Fibroblast of villous mesenchyme (primary cell): ENCODE measurements at regions not wholly inside any gene's neighbourhood (a gene's known extent, or its start where the extent isn't known, plus 50 kb on each side); places are given as distances from the start of the nearest gene placed in this dataset.

ENCODE experiments used
- DNase-seq: peaks from one replicate; pipeline ENCODE4 v3.0.0-alpha.2; 2010; ENCODE audit warnings: low read depth
- H3K4me3 ChIP-seq: 2 replicates; pipeline ENCODE4 v1.5.1; 2011; ENCODE audit warnings: low read depth, mild to moderate bottlenecking, low read length
- TF ChIP-seq, protein P1 (sequence below): IDR thresholded peaks from 2 replicates; pipeline ENCODE4 v1.5.1; 2012; ENCODE audit warnings: low read depth, mild to moderate bottlenecking, low read length; ENCODE audit not compliant: insufficient read depth

DNA sequence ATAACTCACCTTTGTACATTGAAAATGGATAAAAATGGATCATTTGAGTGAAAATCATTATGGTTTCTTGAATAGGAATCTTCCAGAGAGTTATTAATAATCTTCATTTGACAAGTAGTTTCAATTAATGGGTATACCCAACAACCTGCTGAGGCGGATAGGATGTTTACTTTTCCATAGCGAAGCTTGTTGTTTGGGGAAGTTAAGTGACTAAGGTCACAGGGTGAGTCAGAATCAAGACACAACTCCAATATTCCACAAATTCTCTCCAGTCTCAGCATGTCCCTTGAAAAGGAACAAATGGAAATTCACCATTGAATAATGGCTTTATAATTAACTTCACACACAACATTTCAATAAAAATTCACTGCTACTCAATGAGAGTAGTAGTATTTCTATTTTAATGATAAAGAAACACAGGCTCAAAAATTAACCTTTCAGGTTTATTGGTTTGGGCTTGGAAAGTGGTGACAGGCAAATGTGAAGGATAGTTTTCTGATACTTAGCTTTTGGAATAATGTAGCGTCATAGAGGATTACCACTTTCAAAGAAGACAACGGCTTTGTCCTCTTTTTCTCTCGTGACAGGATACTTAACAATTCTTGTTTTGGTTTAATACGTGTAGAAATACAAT, 211.3 kb downstream of the GPD2 start:
- no peak overlapping the region for H3K4me3 ChIP-seq
- no peak for DNase-seq
- TF ChIP-seq, protein P1, sequence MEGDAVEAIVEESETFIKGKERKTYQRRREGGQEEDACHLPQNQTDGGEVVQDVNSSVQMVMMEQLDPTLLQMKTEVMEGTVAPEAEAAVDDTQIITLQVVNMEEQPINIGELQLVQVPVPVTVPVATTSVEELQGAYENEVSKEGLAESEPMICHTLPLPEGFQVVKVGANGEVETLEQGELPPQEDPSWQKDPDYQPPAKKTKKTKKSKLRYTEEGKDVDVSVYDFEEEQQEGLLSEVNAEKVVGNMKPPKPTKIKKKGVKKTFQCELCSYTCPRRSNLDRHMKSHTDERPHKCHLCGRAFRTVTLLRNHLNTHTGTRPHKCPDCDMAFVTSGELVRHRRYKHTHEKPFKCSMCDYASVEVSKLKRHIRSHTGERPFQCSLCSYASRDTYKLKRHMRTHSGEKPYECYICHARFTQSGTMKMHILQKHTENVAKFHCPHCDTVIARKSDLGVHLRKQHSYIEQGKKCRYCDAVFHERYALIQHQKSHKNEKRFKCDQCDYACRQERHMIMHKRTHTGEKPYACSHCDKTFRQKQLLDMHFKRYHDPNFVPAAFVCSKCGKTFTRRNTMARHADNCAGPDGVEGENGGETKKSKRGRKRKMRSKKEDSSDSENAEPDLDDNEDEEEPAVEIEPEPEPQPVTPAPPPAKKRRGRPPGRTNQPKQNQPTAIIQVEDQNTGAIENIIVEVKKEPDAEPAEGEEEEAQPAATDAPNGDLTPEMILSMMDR, result no peak

DNA sequence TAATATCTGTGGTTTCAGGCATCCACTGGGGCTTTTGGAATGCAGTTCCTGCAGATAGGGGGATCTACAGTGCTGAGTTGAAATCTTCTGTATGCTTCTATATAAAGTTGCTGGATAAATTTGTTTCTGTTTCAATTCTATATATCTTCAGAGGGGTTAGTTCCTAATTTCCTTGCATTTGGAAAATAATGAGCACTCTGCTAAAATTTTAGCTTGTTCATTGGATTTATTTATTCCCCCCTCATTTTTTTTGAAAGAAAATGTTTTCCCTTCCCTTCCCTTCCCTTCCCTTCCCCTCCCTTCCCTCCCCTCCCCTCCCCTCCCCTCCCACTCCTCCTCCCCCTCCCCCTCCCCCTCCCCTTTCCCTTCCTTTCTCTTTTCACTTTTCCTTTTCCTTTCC, 212.3 kb downstream of the GPD2 start:
- DNase-seq, result no peak
- no peak overlapping the region for H3K4me3 ChIP-seq
- TF ChIP-seq, protein P1, result no peak

DNA sequence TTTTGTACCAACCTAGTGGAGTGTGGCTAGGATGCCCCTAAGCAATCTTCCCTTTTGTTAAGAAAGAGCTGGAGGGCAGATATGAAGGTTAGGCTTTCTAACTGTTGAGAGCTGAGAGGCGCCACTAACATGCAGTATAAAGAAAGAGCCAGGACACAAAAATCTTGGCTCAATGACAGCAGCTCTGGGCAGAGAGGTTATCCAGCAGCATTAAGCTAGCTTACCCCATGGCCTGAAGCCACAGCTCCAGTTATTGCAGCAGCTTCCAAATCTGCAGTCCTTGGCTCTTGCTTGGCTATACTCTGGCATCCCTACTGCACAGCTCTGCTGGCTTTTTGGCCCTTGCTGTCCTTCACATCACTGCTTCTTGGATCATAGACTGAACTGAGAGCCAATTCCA, 213.4 kb downstream of the GPD2 start:
- no peak for DNase-seq
- TF ChIP-seq, protein P1, result no peak
- no peak overlapping the region for H3K4me3 ChIP-seq

DNA sequence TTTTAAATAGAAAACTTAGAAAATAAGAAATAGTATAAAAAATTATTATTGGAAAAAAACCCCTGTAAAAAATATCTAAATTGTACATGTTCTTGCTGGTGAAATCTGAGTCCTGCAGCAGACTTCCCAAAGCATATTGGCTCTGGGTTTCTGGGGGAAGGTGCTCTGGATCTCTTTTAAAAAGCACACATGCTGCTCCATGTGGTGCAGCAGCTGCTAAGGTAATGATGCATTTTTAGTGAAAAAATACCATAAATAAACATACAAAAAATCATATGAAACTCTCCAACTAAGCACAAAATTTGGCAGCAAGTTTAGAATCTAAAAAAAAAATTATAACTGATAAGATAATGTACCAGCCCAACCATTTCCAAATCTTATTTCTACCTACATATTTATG, 216.5 kb downstream of the GPD2 start:
- H3K4me3 ChIP-seq, result no peak overlapping the region
- no peak for DNase-seq
- TF ChIP-seq, protein P1, result no peak

DNA sequence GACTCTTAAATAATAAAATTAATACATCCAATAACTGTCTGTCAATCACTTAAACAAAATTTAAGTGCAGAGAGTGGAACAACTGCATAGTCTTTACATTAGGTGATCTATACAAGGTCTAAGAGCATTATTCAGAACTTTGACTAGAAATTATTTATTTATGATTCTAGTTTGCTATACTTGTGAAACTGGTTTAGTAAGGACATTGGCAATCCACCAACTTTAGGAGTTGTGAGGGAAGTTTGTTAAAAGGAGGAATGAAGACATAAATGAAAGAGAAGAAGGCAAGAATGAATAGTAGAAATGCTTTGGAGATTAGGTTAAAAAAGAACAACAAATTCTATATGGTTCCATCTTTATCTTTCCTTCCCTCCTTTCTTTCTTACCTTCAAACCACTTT, 217.5 kb downstream of the GPD2 start:
- no peak for DNase-seq
- TF ChIP-seq, protein P1, result no peak
- H3K4me3 ChIP-seq, result no peak overlapping the region

DNA sequence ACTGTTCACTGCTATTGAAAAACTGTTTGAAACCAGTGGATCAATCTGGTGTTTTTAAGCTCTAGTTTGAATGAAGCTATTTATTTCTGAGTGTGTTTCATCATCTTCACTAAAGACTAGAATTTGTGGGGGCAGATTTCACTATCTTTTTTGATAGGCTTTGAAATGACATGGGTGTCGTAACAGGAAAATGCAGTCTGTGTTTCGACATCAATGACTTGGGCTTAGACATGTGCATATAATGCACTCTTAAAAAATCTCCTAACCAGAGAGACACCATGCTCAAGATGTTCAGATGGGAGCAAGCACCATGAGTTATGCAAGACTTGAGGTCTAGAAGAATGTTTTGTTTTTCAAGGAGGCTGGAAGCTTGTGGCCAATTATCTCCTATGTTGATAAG, 221.6 kb downstream of the GPD2 start:
- DNase-seq, result peak; percentile 34
- TF ChIP-seq, protein P1, result no peak
- H3K4me3 ChIP-seq, result no peak overlapping the region

DNA sequence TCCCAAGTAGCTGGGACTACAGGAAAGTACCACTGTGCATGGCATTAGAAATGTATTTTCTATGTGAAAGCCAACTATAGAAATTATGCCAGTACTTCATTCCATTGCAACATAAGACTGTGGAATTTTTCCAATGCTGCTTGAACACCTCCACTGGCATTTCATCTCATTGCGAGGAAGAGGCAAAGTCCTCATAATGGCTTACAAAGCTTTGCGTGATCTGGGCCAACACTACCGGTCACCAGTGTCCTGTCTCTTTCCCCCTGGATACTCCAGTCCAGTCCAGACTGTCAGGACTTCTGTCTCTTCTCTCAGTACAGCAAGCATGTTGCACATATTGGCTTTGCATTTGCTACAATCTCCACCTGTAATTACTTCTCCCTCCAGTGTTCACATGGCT, 223.5 kb downstream of the GPD2 start:
- H3K4me3 ChIP-seq, result no peak overlapping the region
- DNase-seq, result no peak
- TF ChIP-seq, protein P1, result no peak
